ENCODE measurements at regions not wholly inside any gene's neighbourhood (a gene's known extent, or its start where the extent isn't known, plus 50 kb on each side); places are given as distances from the start of the nearest gene placed in this dataset.

- TF ChIP-seq, protein P1, sequence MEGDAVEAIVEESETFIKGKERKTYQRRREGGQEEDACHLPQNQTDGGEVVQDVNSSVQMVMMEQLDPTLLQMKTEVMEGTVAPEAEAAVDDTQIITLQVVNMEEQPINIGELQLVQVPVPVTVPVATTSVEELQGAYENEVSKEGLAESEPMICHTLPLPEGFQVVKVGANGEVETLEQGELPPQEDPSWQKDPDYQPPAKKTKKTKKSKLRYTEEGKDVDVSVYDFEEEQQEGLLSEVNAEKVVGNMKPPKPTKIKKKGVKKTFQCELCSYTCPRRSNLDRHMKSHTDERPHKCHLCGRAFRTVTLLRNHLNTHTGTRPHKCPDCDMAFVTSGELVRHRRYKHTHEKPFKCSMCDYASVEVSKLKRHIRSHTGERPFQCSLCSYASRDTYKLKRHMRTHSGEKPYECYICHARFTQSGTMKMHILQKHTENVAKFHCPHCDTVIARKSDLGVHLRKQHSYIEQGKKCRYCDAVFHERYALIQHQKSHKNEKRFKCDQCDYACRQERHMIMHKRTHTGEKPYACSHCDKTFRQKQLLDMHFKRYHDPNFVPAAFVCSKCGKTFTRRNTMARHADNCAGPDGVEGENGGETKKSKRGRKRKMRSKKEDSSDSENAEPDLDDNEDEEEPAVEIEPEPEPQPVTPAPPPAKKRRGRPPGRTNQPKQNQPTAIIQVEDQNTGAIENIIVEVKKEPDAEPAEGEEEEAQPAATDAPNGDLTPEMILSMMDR (IDR thresholded peaks at IDR 0.05): no peak
- TF ChIP-seq POLR2A (IDR thresholded peaks at IDR 0.05): no peak
Measured at GRCh38 chr9:86718388-86719049, 228.8 kb downstream of the GAS1 start.
